Omental fat pad (tissue), 3 donors: ENCODE measurements at regions not wholly inside any gene's neighbourhood (a gene's known extent, or its start where the extent isn't known, plus 50 kb on each side); places are given as distances from the start of the nearest gene placed in this dataset.
"Not testable (repeated sequence)": the region's sequence is repeated elsewhere in the genome, so short reads cannot be mapped to it uniquely, and the experiment has no call there.

Experiments used
- ATAC-seq: fragments of 150-250 bp; one replicate; pipeline ENCODE4 v1.9.1; 2016; ENCODE audit warnings: mild to moderate bottlenecking, moderate library complexity; ENCODE audit not compliant: low FRiP score
- DNase-seq: peaks from one replicate; pipeline ENCODE4 v3.0.0-alpha.2; 2019; ENCODE audit warnings: low spot score
- TF ChIP-seq, protein P1 (sequence below), 3 donors: fragments of 450-650 bp; IDR thresholded peaks; one replicate each; pipeline ENCODE4 v1.5.1; 2016 to 2017; ENCODE audit warnings: antibody characterized with exemption in 3 of 3, mild to moderate bottlenecking in 3 of 3, moderate library complexity in 2 of 3

DNA sequence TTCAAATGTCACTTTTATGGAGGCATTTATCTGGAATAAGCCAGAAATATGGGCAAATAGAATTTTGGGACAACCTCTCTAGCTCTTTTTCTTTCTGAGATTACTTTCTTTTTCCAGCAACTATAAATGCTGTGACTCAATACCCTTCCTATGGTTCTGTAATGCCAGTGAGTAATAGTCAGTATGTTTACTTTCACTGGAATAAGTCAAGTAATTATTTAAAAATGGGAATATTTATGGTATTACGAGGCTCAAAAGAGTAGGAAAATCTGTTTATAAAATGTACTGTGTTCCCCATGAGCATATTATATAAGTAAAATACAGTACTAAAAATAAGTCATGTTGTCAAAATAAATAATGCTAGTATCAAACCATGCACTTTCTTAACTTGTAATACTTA is 750.5 kb downstream of the LUZP2 start:
- ATAC-seq (no peak), DNase-seq (no peak)
- TF ChIP-seq, protein P1, sequence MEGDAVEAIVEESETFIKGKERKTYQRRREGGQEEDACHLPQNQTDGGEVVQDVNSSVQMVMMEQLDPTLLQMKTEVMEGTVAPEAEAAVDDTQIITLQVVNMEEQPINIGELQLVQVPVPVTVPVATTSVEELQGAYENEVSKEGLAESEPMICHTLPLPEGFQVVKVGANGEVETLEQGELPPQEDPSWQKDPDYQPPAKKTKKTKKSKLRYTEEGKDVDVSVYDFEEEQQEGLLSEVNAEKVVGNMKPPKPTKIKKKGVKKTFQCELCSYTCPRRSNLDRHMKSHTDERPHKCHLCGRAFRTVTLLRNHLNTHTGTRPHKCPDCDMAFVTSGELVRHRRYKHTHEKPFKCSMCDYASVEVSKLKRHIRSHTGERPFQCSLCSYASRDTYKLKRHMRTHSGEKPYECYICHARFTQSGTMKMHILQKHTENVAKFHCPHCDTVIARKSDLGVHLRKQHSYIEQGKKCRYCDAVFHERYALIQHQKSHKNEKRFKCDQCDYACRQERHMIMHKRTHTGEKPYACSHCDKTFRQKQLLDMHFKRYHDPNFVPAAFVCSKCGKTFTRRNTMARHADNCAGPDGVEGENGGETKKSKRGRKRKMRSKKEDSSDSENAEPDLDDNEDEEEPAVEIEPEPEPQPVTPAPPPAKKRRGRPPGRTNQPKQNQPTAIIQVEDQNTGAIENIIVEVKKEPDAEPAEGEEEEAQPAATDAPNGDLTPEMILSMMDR (IDR thresholded peaks at IDR 0.05): no peak

DNA sequence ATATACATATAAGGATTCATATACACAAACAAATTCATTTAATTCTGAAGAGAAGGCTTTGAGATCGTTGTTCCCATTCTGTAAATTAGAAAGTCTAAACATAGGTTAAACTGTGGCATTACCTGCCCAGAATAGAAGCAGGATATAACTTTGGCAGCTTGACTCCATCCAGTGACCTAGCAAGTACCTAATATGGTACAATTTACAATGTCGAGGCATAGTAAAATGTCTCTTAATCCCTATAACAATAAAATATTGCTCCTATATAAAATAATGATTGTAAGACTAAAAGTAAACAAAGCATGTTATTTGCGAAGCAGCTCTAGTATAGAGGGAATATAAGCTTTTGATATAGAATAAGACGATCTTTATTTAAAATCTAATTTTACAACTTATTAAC is 756.0 kb downstream of the LUZP2 start:
- no peak for ATAC-seq
- TF ChIP-seq, protein P1 (IDR thresholded peaks at IDR 0.05): no peak
- DNase-seq: no peak

DNA sequence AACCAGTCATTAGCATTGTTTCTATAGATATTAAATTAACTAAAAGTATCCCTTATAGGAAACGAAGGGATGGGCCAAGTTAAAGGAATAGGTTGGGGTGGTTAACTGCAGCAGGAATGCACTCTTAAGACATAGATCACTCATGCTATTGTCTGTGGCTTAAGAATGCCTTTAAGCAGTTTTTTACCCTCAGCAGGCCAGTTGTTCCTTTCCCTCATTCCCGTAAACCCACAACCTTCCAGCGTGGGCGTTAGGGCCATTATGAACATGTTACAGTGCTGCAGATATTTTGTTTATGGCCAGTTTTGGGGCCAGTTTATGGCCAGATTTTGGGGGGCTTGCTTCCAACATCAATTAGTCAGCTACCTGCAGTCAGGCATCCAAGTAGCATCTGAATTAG is 767.0 kb downstream of the LUZP2 start:
- not testable (repeated sequence) for DNase-seq, ATAC-seq

DNA sequence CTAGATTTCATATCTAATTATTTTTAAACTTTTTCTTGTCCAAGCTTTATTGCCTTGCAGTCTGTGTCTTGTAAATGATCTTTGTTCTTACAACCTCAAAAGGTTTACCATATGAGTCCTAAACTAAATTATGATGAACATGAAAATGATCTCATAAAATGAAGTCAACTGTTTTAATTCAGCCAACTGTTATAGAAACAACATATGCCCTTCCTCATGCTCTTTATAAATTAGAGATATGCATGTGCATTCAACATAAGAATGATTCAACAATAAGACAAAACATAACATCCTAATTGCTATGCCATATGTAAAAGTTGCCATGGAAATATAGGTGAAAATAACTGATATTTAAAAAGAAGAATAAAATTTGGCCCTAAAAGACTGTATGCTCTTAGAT is 774.4 kb downstream of the LUZP2 start:
- DNase-seq (no peak), ATAC-seq (no peak)

DNA sequence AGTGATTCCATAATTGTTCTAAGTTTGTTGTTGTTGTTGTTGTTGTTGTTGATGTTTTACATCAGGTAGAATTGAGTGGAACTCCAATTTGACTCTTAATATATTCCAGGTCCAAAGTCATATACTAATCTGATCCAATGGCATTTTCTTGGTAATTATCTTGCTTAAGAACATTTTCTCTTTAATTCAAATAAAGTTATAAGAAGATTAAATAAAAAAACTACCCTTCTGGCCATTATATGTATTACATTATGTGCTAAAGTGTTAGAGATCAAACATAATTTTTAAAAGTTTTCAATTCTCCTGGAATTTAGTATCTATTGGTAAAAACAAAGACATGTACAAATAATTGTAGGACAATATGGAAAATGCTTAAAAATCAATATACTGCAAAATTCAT is 775.4 kb downstream of the LUZP2 start:
- ATAC-seq (no peak), DNase-seq (no peak)
- TF ChIP-seq, protein P1 (IDR thresholded peaks at IDR 0.05): no peak

More for the DNA sequence above, 774.4 kb downstream of the LUZP2 start:
- TF ChIP-seq, protein P1 (IDR thresholded peaks at IDR 0.05): no peak

DNA sequence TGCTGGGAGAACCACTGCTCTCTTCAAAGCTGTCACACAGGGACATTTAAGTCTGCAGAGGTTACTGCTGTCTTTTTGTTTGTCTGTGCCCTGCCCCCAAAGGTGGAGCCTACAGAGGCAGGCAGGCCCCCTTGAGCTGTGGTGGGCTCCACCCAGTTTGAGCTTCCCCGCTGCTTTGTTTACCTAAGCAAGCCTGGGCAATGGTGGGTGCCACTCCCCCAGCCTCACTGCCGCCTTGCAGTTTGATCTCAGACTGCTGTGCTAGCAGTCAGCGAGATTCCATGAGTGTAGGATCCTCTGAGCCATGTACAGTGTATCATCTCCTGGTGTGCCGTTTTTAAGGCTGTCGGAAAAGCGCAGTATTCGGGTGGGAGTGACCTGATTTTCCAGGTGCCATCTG is 784.0 kb downstream of the LUZP2 start:
- not testable (repeated sequence) for ATAC-seq, DNase-seq

DNA sequence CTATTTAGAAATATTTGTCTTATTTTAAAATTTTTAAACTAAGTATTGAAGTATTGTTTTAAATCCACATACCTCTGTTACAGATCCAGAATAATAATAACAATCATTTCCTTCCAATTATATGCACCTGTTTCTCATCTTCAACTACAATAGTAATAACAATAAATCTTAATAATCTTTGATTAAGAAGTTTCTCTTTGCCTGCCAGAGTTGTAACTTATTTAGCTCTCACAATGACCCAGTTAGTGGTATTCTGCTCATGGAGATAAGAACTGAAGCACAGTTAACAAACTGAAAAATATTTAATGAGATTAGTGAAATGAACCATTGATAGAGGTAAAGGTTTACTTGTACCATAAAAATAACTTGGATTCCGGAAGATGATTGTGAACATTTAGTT is 796.3 kb downstream of the LUZP2 start:
- ATAC-seq: no peak
- TF ChIP-seq, protein P1 (IDR thresholded peaks at IDR 0.05): no peak
- no peak for DNase-seq

DNA sequence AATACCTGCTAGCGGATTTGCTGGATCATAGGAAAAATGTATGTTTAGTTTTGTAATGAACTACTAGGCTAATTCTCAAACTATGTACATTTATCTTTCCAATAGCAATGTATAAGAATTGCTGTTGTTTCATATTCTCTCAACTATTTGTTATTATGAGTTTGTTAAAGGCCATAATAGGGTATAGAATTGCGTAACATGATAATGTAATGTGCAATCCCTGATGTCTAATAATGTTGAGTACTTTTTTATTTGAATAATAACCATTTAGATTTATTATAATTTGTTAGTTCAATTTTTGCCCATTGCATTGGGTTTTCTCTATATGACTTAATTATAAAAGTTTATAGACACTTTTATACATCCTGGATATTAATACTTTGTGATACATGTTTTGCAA is 801.6 kb downstream of the LUZP2 start:
- DNase-seq (no peak), ATAC-seq (no peak)
- TF ChIP-seq, protein P1 (IDR thresholded peaks at IDR 0.05): no peak
